ENCODE measurements at regions not wholly inside any gene's neighbourhood (a gene's known extent, or its start where the extent isn't known, plus 50 kb on each side); places are given as distances from the start of the nearest gene placed in this dataset.

GRCh38 chr15:96390986-96391385, 60.5 kb downstream of the NR2F2 start:
- DNase-seq, result no peak

GRCh38 chr15:96392380-96393208, 62.1 kb downstream of the NR2F2 start:
- no peak for DNase-seq

- DNase-seq, result no peak
Measured at GRCh38 chr15:96393209-96393513, 62.7 kb downstream of the NR2F2 start.

GRCh38 chr15:96395687-96396086, 65.2 kb downstream of the NR2F2 start:
- no peak for DNase-seq

DNA sequence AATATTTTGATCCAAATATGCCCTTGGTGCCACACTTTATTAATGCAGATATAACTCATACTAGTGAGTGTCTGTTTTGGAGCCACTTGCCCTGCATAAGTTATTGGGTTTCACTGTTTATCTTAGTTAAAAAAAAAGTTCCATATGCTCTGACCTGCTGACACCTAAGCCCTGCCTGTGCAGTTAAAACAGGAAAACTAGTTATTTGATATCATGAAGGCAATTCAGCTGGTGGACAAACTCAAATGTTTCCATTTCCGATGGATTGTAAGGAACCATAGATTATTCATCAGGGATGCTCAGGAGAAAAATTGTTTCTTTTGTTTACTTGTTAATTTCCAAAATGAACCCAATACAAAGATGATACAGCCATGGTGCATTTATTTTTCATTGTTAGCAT, 68.3 kb downstream of the NR2F2 start:
- DNase-seq, result peak in 1 of 2 experiments; percentile 50

DNA sequence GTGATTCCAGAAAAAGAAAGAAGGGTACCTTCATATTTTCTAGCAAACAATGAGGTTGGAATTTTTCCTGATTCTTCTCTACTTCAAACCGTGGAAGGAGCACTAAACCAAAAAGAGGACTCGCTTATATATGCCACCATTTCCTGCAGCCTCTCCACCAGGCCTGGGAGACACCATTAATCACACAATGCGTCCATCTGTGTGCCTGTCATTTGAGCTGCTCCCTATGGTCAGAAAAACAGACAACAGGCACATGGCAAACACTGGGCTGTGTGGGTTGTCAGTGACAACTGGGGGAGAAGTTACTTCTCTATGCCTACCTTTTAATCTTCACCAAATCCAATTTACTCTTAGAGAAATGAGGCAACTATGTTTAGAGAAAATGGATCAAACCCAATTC, 71.9 kb downstream of the NR2F2 start:
- DNase-seq, result no peak

DNA sequence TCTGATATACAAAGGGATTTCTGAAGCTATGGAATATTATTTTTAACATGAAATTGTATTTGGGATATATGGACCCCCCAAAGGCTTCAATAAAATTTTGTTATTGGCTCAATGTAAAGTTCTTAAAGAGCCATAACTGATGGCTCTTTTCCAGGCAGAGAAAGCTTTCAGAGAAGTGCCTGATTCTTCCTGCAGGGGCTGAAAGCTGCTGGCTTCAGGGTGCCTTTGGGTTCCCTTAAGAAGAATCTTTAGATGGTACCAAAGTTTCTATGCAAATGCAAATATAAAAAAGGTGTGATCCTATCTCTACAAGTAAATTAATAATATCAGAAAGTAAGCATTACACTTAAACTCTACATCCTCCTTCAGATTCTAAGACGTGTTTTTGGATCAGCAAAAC, 72.6 kb downstream of the NR2F2 start:
- no peak for DNase-seq

- DNase-seq, result no peak
Measured at GRCh38 chr15:96403932-96404331, 73.4 kb downstream of the NR2F2 start.

GRCh38 chr15:96404560-96404959, 74.1 kb downstream of the NR2F2 start:
- DNase-seq, result no peak

GRCh38 chr15:96406291-96406690, 75.8 kb downstream of the NR2F2 start:
- DNase-seq, result no peak

- DNase-seq, result no peak
Measured at GRCh38 chr15:96406701-96407100, 76.2 kb downstream of the NR2F2 start.

GRCh38 chr15:96407482-96407881, 77.0 kb downstream of the NR2F2 start:
- DNase-seq, result no peak

- DNase-seq, result no peak
Measured at GRCh38 chr15:96408591-96409183, 78.2 kb downstream of the NR2F2 start.

DNA sequence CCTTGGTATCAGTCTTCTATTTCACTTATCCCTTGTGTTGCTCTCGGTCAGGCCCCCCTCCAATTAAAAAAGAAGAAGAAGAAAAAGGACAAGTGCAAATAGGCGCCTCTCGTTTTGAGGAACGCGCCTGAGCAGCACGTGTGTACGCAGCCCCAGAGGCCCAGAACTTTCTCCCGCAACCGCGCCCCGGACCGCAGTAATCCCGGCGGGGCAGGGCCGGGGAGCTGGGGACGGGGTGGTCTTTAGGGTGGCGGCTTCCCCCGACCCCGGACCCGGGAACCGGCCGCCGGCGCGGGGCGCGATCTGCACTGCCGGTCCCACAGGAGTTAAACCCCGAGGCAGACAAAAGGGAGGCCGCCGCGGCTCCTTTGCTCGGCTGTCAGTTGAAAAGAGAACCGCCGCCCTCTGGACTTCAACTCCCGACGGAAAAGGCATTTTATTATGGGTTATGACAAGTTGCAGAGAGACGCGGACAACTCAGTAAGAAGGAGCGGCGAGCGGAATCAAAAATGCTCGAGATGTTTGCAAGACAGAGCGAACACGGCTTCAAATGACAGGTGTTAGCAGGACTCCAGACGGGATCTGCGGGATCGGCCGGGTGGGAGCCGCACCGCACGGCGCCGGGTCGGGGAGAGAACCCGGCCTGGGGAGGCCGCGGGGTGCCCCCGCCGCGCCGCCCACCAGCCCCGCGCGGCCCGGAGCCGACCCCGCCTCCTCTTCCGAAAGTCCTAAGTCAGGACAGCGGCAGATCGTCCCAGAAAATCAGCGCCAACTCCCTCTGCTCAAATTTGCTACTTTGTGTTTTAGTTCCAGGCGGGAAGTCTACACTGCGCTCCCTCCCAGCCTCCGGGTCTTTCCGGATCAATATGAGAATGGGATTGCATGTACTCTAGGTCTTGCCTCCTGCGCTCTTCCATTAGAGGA, 79.0 kb downstream of the NR2F2 start:
- no peak for DNase-seq

DNA sequence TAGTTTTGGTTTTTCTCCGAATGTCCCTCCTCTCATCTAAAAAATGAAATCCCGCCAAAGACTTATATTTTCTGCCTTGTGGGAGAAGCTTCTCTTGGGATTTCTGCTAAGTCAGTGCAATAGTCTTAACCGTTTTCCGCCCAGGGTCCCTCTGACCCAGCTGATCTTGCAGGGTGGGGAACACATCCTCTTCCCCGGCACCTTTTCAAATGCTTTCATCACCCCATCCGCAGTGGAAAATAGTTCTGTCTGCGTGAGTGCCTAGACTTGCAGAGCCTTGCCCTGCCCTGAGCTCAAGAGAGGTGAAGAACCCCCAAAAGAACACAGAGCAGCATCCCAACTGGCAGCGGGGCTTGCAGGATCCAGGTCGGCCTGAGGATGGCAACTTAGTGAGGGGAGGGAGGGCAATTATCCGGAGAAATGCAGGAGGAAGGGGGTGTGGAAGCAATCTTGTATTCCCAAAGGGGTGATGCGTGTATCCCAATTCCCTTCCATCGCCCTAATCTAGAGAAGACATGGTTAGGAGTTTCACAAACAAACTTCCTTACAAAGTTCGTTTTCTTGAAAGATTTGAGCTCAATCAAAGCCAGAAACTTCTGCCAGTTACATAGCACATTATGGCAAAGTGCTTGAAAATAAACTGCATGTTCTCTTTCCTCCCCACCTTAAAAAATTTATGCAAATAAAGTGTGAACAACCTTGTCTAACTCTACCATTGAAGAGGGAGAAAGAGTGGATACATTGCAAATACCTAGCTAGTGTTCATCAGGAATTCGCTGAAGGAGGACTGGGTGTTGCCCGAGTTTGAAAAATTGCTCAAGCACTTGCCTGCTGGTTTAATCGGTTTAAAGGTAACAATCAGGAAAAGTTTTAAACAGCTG, 79.9 kb downstream of the NR2F2 start:
- DNase-seq, result no peak

GRCh38 chr15:96411056-96412031, 80.8 kb downstream of the NR2F2 start:
- no peak for DNase-seq

DNA sequence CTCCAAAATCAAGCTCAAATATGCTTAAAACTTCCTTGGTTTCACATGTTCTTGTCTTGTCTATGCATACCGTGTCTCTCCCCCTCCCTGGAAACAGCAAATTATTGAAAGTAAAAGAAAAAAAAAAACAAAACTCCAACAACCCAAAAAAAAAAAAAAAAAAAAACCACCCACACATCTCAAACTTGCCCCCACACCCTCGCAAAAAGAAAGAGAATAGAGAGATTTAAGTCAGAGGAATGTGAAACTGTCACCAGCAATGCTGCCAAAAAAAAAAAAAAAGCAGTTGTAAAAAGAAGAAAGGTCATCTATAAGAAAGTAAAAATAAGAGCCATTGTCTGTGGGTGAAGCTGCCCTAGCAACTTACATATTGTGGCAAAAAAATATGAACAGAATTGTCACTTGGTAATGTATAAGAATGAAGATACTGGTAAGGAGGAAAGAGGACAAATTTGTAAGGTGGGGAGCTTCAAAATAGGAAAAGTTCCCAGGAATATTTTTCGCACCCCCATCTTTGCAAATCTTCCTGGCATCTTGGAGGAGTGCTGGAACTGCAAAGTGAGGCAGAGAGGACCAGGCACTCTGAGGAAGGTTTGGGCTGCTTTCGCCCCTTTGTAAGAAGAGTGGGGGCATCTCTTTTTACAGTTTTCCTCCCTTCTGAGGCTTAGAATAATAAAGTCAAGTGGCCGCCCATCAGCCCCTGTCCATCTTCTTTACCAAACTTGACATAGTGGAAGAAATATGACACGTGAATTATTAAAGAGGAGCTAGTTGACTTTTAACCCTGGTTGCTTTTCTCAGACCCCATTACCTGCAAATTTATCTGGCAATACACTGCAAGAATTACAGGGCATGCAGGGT, 81.8 kb downstream of the NR2F2 start:
- no peak for DNase-seq

DNA sequence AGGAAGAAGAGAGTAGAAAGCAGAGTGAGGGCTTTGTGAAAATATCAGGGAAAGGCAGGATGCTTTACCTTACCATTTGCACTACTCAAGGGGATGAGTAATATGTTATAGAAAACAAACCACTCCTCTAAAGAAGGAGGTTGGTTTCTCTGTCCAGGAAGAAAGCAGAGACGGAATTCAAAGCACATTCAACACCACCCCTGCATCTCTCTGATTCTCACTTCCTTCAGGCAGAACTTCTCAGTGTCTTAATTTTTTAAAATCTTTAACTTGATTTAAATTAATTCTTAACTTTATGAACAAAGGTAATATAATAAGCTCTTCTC, 82.4 kb downstream of the NR2F2 start:
- no peak for DNase-seq

DNA sequence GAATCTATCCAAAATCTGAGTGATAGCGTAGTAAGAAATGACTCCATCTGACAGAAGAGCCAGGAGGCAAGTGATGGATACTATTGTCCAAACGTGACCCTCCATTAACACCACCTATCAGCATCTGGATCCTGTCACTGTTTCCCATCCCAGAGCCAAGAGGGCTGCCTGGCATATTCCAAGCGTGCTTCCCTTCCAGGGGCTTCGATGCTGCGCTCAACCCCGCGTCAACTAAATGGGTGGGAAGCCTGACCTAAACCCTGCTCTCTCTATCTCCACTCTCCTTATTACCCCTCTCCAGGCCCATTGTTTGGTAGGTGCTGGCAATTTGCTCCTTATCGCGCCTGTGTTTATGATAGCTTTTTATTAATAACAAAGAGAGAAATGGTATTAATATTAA, 83.2 kb downstream of the NR2F2 start:
- DNase-seq, result no peak

DNA sequence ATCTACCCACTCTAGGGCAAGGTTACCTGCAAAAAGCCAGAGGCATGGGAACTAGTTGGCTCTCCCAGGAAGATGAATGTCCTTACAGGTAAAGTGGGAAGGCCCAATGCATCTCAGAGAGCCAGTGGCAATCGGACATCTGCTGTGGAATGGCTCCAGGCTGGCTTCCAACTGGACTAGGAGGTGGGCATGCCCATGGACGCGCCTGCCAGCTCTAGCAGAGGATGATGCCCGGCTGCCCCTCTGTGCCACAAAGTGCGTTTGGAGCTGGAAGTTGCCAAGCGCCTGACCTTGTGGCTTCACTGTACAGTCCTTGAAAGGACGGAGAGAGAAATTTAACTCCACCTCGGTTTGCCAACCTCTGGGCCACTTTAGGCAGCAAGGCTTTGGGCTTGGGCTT, 84.4 kb downstream of the NR2F2 start:
- no peak for DNase-seq

All from NCI-H2081 (cell line).